ENCODE measurements at regions not wholly inside any gene's neighbourhood (a gene's known extent, or its start where the extent isn't known, plus 50 kb on each side); places are given as distances from the start of the nearest gene placed in this dataset.

- H3K9ac ChIP-seq (ENCODE audit: low read depth, low read length) = no peak overlapping the region
Observed at GRCh38 chr10:113430634-113431397, 122.0 kb upstream of the HABP2 start.

GRCh38 chr10:113431398-113432160, 121.3 kb upstream of the HABP2 start:
- Histone ChIP-seq H3K9me3 (ENCODE audit: control insufficient read depth, insufficient read depth, low read length) (no peaks in the 10 kb centered on the region), H3K4me1 (ENCODE audit: control insufficient read depth, insufficient read depth, low read length) (no peaks in the 10 kb centered on the region), H3K9ac (ENCODE audit: low read depth, low read length) (no peak overlapping the region), H3K36me3 (ENCODE audit: control insufficient read depth, insufficient read depth, low read length) (no peaks in the 10 kb centered on the region), H3K4me3 (ENCODE audit: low read depth, low read length) (no peak overlapping the region), H3K27ac (ENCODE audit: low read depth, low read length) (no peak overlapping the region), H3K27me3 (ENCODE audit: control insufficient read depth, insufficient read depth, low read length) (no peaks in the 10 kb centered on the region)

More at GRCh38 chr10:113430634-113431397, 122.0 kb upstream of the HABP2 start:
- Histone ChIP-seq H3K27ac (ENCODE audit: low read depth, low read length) (no peak overlapping the region), H3K4me3 (ENCODE audit: low read depth, low read length) (no peak overlapping the region), H3K27me3 (ENCODE audit: control insufficient read depth, insufficient read depth, low read length) (no peaks in the 10 kb centered on the region), H3K4me1 (ENCODE audit: control insufficient read depth, insufficient read depth, low read length) (no peaks in the 10 kb centered on the region), H3K9me3 (ENCODE audit: control insufficient read depth, insufficient read depth, low read length) (no peaks in the 10 kb centered on the region), H3K36me3 (ENCODE audit: control insufficient read depth, insufficient read depth, low read length) (no peaks in the 10 kb centered on the region)

- Histone ChIP-seq H3K4me1 (ENCODE audit: control insufficient read depth, insufficient read depth, low read length) (no peaks in the 10 kb centered on the region), H3K36me3 (ENCODE audit: control insufficient read depth, insufficient read depth, low read length) (no peaks in the 10 kb centered on the region), H3K27me3 (ENCODE audit: control insufficient read depth, insufficient read depth, low read length) (no peaks in the 10 kb centered on the region), H3K4me3 (ENCODE audit: low read depth, low read length) (no peak overlapping the region), H3K9ac (ENCODE audit: low read depth, low read length) (no peak overlapping the region), H3K9me3 (ENCODE audit: control insufficient read depth, insufficient read depth, low read length) (no peaks in the 10 kb centered on the region), H3K27ac (ENCODE audit: low read depth, low read length) (no peak overlapping the region)
Observed at GRCh38 chr10:113433711-113434110, 119.1 kb upstream of the HABP2 start.

DNA sequence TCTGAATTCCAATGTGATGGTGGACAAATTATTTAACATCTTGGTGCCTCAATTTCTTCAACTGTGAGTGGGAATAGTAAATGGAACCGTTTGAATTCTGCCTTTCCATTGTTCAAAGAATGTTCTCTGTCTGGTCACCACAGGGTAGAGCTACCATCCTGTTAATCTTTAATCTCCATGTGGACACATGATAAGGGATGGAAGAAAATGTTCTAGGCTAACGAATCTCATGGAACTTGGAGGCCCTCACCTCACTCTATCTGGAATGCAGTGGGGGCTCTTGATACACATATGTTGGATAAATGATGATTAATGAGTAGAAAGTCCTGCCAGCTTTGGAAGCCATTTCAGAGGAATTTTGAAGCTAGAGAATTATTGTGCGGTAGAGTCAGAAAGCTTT, 118.5 kb upstream of the HABP2 start:
- no peak overlapping the region for H3K9ac ChIP-seq (ENCODE audit: low read depth, low read length)
- H3K4me3 ChIP-seq (ENCODE audit: low read depth, low read length) = no peak overlapping the region
- H3K4me1 ChIP-seq (ENCODE audit: control insufficient read depth, insufficient read depth, low read length) = no peaks in the 10 kb centered on the region
- H3K27me3 ChIP-seq (ENCODE audit: control insufficient read depth, insufficient read depth, low read length) = no peaks in the 10 kb centered on the region
- no peak overlapping the region for H3K27ac ChIP-seq (ENCODE audit: low read depth, low read length)
- no peaks in the 10 kb centered on the region for H3K9me3 ChIP-seq (ENCODE audit: control insufficient read depth, insufficient read depth, low read length)
- H3K36me3 ChIP-seq (ENCODE audit: control insufficient read depth, insufficient read depth, low read length) = no peaks in the 10 kb centered on the region

DNA sequence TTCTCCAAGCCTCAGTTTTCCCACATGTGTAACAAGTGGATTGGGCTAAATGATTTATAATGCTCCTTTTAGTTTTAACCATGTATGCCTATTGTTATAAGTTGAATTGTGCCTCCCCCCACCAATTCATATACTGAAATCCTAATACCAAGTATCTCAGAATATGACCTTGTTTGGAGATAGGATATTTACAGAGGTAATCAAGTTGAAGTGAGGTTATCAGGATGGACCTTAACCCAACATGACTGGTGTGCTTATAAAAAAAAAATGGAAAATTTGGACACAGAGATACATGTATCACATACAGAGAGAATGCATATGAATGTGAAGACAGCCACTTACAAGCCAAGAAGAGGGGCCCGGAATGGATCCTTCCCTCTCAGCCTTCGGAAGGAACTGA, 117.9 kb upstream of the HABP2 start:
- Histone ChIP-seq H3K36me3 (ENCODE audit: control insufficient read depth, insufficient read depth, low read length) (no peaks in the 10 kb centered on the region), H3K27ac (ENCODE audit: low read depth, low read length) (no peak overlapping the region), H3K4me1 (ENCODE audit: control insufficient read depth, insufficient read depth, low read length) (no peaks in the 10 kb centered on the region), H3K9me3 (ENCODE audit: control insufficient read depth, insufficient read depth, low read length) (no peaks in the 10 kb centered on the region), H3K27me3 (ENCODE audit: control insufficient read depth, insufficient read depth, low read length) (no peaks in the 10 kb centered on the region), H3K9ac (ENCODE audit: low read depth, low read length) (no peak overlapping the region), H3K4me3 (ENCODE audit: low read depth, low read length) (no peak overlapping the region)

DNA sequence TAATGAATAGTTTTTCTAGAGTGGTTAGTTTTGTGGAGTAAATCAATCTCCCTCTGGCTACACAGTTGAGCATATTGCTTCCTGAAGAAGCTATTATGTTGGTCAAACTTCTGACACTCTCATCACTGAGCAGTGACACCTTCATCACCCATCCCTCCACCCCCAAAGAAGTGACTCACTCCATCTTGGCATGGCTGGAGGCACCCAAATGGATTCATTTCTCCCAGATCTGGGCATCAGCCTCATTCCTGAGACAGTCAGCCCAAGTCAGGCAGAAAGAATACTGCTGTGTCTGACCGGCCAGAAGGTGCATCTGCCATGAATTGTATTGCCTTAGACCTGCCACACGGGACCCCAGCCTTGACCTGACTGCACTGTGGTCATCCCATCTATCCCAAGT, 117.0 kb upstream of the HABP2 start:
- Histone ChIP-seq H3K4me1 (ENCODE audit: control insufficient read depth, insufficient read depth, low read length) (no peaks in the 10 kb centered on the region), H3K27ac (ENCODE audit: low read depth, low read length) (no peak overlapping the region), H3K9me3 (ENCODE audit: control insufficient read depth, insufficient read depth, low read length) (no peaks in the 10 kb centered on the region), H3K27me3 (ENCODE audit: control insufficient read depth, insufficient read depth, low read length) (no peaks in the 10 kb centered on the region), H3K9ac (ENCODE audit: low read depth, low read length) (no peak overlapping the region), H3K36me3 (ENCODE audit: control insufficient read depth, insufficient read depth, low read length) (no peaks in the 10 kb centered on the region), H3K4me3 (ENCODE audit: low read depth, low read length) (no peak overlapping the region)

DNA sequence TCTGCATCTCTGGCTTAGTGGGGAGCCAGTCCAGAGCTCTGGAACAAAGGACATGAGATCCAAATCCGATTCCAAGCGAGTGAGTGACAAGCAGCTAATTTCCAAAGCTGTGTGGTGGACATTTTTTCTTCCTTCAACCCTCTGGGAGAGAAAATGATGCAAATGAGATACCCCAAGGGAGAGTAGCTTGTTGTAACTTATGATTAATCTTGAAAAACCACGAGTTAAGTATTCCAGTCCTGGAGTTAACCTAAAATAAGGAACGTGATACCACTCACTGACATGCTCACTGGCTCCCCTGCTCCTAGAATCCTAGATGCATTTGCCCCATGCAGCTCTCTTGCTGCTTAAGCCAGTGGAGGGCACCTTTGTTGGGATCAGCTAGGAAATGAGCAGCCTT, 116.0 kb upstream of the HABP2 start:
- no peak overlapping the region for H3K9ac ChIP-seq (ENCODE audit: low read depth, low read length)
- H3K36me3 ChIP-seq (ENCODE audit: control insufficient read depth, insufficient read depth, low read length) = no peaks in the 10 kb centered on the region
- no peak overlapping the region for H3K4me3 ChIP-seq (ENCODE audit: low read depth, low read length)
- H3K27me3 ChIP-seq (ENCODE audit: control insufficient read depth, insufficient read depth, low read length) = no peaks in the 10 kb centered on the region
- H3K27ac ChIP-seq (ENCODE audit: low read depth, low read length) = no peak overlapping the region
- H3K4me1 ChIP-seq (ENCODE audit: control insufficient read depth, insufficient read depth, low read length) = no peaks in the 10 kb centered on the region
- H3K9me3 ChIP-seq (ENCODE audit: control insufficient read depth, insufficient read depth, low read length) = no peaks in the 10 kb centered on the region

GRCh38 chr10:113438652-113439051, 114.2 kb upstream of the HABP2 start:
- Histone ChIP-seq H3K4me3 (ENCODE audit: low read depth, low read length) (no peak overlapping the region), H3K4me1 (ENCODE audit: control insufficient read depth, insufficient read depth, low read length) (no peaks in the 10 kb centered on the region), H3K9ac (ENCODE audit: low read depth, low read length) (no peak overlapping the region), H3K27me3 (ENCODE audit: control insufficient read depth, insufficient read depth, low read length) (no peaks in the 10 kb centered on the region), H3K9me3 (ENCODE audit: control insufficient read depth, insufficient read depth, low read length) (no peaks in the 10 kb centered on the region), H3K36me3 (ENCODE audit: control insufficient read depth, insufficient read depth, low read length) (no peaks in the 10 kb centered on the region), H3K27ac (ENCODE audit: low read depth, low read length) (no peak overlapping the region)

GRCh38 chr10:113441220-113441619, 111.6 kb upstream of the HABP2 start:
- H3K4me3 ChIP-seq (ENCODE audit: low read depth, low read length) = no peak overlapping the region
- H3K4me1 ChIP-seq (ENCODE audit: control insufficient read depth, insufficient read depth, low read length) = no peaks in the 10 kb centered on the region
- H3K27ac ChIP-seq (ENCODE audit: low read depth, low read length) = no peak overlapping the region
- no peak overlapping the region for H3K9ac ChIP-seq (ENCODE audit: low read depth, low read length)
- H3K36me3 ChIP-seq (ENCODE audit: control insufficient read depth, insufficient read depth, low read length) = no peaks in the 10 kb centered on the region
- no peaks in the 10 kb centered on the region for H3K9me3 ChIP-seq (ENCODE audit: control insufficient read depth, insufficient read depth, low read length)
- H3K27me3 ChIP-seq (ENCODE audit: control insufficient read depth, insufficient read depth, low read length) = no peaks in the 10 kb centered on the region

- Histone ChIP-seq H3K9me3 (ENCODE audit: control insufficient read depth, insufficient read depth, low read length) (no peaks in the 10 kb centered on the region), H3K4me3 (ENCODE audit: low read depth, low read length) (no peak overlapping the region), H3K27ac (ENCODE audit: low read depth, low read length) (no peak overlapping the region), H3K9ac (ENCODE audit: low read depth, low read length) (no peak overlapping the region), H3K36me3 (ENCODE audit: control insufficient read depth, insufficient read depth, low read length) (no peaks in the 10 kb centered on the region), H3K27me3 (ENCODE audit: control insufficient read depth, insufficient read depth, low read length) (no peaks in the 10 kb centered on the region), H3K4me1 (ENCODE audit: control insufficient read depth, insufficient read depth, low read length) (no peaks in the 10 kb centered on the region)
Observed at GRCh38 chr10:113441686-113442270, 111.1 kb upstream of the HABP2 start.

DNA sequence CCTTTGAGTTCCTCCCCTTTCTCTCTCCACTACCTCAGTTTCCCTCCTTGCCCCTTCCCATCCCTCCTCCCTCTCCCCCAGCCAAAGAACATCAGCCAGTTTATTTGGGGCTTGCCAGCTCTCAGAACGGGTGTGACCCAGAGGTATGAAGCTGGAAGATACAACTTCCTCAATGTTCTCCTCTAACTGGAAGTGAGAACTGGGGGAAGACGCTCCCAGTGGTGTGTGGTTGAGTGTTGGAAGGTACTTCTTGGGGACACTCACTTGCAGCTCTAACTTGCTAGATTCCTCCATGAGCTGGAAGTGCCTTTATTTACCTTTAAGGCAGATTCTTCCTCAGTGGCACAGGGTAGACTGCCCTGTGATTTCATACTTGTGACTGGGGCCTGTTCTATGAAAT, 110.5 kb upstream of the HABP2 start:
- no peak overlapping the region for H3K9ac ChIP-seq (ENCODE audit: low read depth, low read length)
- no peaks in the 10 kb centered on the region for H3K4me1 ChIP-seq (ENCODE audit: control insufficient read depth, insufficient read depth, low read length)
- H3K27ac ChIP-seq (ENCODE audit: low read depth, low read length) = no peak overlapping the region
- H3K27me3 ChIP-seq (ENCODE audit: control insufficient read depth, insufficient read depth, low read length) = no peaks in the 10 kb centered on the region
- no peaks in the 10 kb centered on the region for H3K36me3 ChIP-seq (ENCODE audit: control insufficient read depth, insufficient read depth, low read length)
- H3K4me3 ChIP-seq (ENCODE audit: low read depth, low read length) = no peak overlapping the region
- no peaks in the 10 kb centered on the region for H3K9me3 ChIP-seq (ENCODE audit: control insufficient read depth, insufficient read depth, low read length)
